SH-SY5Y (cell line): ENCODE measurements at regions not wholly inside any gene's neighbourhood (a gene's known extent, or its start where the extent isn't known, plus 50 kb on each side); places are given as distances from the start of the nearest gene placed in this dataset.

ENCODE experiments used
- GATA2 ChIP-seq: IDR thresholded peaks from 2 replicates; pipeline ENCODE4 v1.6.1; 2011; ENCODE audit warnings: mild to moderate bottlenecking, low read depth, low read length
- GATA3 ChIP-seq: IDR thresholded peaks from 2 replicates; pipeline ENCODE4 v1.6.1; 2011; ENCODE audit warnings: low read depth, mild to moderate bottlenecking, low read length, moderate library complexity

GRCh38 chr5:130693509-130693908 is 471.5 kb downstream of the HINT1 start:
- TF ChIP-seq GATA3: no peak
- no peak for TF ChIP-seq GATA2

GRCh38 chr5:130692770-130693169 is 472.3 kb downstream of the HINT1 start:
- TF ChIP-seq GATA2: no peak
- TF ChIP-seq GATA3: no peak

- TF ChIP-seq GATA3: no peak
- no peak for TF ChIP-seq GATA2
These were observed 475.2 kb downstream of the HINT1 start for GRCh38 chr5:130689831-130690230.

DNA sequence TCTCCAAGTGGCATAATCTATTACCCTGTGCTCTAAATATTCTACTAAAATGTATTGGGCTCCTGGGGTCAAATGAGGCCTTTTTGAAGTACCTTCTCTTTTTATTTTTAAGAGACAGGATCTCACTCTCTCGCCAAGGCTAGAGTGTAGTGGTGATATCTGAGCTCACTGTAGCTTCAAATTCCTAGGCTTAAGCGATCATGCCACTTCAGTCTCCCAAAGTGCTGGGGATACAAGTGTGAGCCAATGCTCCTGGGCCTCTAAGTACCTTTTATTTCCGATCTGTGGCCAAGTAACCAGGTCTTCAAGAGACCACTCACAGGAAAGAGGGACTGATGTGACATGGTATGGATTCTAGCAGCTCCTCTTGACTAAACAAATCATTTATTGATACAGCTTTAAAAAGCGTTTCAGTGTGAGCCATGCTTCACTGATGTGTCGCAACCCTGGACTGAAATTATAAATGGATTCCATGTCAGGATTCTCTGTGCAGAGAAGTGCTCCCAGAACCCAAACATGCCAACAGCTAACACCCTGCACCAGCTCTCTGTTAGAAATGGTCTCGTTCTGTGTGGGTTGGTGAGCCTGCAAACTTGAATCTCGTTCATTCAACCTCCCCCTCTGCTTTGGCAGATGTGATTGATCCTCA is 477.8 kb downstream of the HINT1 start:
- no peak for TF ChIP-seq GATA3
- no peak for TF ChIP-seq GATA2

- TF ChIP-seq GATA2 (no peak), GATA3 (no peak)
These were observed 486.4 kb downstream of the HINT1 start for GRCh38 chr5:130678637-130679036.

DNA sequence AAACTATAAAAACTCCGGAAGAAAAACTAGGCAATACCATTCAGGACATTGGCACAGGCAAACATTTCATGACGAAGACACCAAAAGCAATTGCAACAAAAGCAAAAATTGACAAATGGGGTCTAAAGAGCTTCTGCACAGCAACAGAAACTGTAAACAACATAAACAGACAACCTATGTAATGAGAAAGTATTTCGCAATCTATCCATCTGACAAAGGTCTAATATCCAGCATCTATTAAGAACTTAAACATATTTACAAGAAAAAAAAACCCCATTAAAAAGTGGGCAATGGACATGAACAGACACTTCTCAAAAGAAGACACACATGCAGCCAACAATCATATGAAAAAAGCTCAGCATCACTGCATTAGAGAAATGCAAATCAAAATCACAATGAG is 498.6 kb downstream of the HINT1 start:
- TF ChIP-seq GATA3: no peak
- no peak for TF ChIP-seq GATA2

DNA sequence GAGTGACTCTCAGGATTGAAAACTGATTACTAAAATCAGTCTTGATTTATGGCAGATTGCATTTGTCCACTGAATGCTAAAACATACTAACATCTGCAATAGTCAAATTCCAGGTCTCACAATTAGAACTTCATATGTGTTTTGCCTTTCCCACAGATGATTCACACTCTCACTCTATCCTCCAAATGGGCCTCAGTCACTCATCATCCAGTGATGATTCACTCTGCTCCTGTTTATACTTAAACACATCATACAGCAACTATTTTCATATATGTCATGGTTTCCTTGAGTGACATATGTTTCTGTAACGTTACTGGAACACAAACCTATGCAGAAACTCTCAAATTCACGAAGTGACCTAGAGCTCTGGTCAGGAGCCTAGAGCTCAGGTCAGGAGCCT is 512.9 kb downstream of the HINT1 start:
- TF ChIP-seq GATA3 (no peak), GATA2 (no peak)

DNA sequence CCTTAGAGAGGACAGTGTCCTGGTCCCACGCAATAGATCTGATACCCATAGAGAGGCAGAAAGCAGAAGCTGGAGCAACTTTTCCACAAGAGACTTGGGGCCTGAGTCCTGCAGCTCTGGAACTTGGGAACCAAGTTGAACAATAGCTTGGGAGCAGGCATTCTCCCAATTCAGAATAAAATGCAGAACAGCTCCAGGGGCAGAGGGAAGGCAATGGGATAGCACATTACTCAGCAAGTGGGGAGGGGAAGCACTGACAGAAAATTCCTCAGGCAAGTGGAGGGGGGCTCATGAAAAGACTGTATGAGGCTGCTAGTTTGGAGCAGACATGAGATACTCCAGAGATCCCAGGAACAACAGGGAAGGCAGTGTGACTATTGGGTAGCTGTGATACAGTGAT is 513.6 kb downstream of the HINT1 start:
- TF ChIP-seq GATA2 (no peak), GATA3 (no peak)

- no peak for TF ChIP-seq GATA2
- no peak for TF ChIP-seq GATA3
These were observed 521.7 kb downstream of the HINT1 start for GRCh38 chr5:130643321-130643720.

DNA sequence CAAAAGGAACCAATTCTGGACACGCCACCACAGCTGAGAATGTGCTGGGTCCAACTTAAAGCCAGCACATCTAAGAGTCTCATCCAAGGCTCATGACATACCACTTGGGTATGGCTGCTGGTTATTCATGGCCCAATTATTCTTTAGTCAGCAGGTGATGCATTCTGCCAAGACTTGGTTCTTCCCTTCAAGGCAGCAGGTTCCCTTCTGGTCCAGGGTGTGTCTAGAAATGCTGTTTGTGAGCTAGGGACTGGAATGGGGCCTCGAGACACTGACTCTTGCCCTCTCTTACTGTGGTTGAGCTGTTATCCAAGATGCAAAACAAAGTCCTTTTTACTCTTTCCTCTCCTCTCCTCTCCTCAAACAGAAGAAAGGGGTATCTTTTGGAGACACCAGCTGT is 522.6 kb downstream of the HINT1 start:
- TF ChIP-seq GATA2 (no peak), GATA3 (no peak)

DNA sequence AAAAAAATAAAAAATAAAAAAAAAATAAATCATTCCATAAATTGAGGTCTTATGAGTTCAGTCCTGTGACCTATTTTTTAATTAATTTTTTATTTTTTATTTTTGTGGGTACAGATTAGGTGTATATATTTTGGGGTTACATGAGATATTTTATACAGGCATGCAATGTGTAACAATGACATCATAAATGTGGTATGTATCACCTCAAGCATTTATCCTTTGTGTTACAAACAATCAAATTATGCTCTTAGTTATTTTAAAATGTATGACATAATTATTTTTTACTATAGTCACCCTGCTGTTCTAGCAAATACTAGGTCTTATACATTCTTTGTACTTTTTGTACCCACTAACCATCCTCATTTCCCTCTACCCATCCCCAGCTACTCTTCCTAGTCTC is 537.9 kb downstream of the HINT1 start:
- TF ChIP-seq GATA2: no peak
- no peak for TF ChIP-seq GATA3

- TF ChIP-seq GATA2 (no peak), GATA3 (no peak)
These were observed 540.3 kb downstream of the HINT1 start for GRCh38 chr5:130624805-130625204.

DNA sequence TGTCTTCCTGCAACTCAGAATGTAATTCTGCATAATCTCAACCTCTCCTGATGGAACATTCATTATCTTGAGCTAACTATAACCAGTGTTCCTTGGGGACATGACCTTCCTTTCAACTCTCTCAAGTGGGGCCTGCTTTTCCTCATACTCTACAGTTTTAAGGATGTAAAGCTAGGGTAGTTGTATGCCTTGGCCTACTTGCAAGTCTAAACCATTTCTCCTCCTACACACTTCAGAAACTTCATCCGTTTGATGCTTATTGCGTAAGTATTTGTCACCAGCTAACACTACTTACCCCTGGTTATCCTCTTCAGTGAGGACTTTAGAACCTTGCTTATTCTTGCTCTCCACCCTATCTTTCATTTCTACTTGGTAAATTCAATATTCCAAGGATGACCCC is 548.9 kb downstream of the HINT1 start:
- TF ChIP-seq GATA3 (no peak), GATA2 (no peak)

DNA sequence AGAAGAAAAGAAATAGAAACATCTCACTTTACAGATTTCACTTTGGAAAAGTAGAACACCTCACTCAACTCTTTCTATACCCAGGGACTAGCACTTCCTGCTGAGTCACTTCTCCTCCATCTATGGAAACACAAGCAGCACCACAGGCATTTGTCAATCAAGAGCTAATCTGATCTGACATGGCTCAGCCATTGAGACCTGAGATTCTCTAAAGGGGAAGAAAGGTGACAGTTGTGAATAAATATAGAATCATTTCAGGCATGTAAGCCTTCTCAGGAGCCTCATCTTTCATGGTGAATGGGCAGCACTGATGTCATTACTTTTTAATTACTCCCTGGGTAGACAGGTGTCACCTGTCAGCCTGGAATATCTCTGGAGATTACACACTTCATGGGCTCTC is 559.8 kb downstream of the HINT1 start:
- TF ChIP-seq GATA2: no peak
- no peak for TF ChIP-seq GATA3

DNA sequence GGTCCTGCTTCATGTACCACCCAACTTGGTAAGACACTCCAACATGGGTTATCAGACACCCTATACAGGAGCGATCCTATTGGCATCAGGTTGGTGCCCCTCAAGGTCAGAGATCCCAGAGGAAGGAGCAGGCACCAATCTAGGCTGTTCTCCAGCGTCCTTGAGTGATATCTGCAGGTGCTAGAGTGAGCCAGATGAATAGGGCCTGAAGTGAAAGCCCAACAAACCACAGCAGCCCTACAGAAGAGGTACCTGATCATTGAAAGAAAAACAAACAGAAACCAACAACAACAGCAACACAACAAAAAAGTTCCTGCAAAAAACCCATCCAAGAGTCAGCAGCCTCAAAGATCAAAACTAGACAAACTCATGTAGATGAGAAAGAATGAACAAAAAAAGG is 584.8 kb downstream of the HINT1 start:
- TF ChIP-seq GATA3: no peak
- no peak for TF ChIP-seq GATA2

- TF ChIP-seq GATA3: no peak
- no peak for TF ChIP-seq GATA2
These were observed 586.7 kb downstream of the HINT1 start for GRCh38 chr5:130578354-130578753.
